ENCODE measurements at regions not wholly inside any gene's neighbourhood (a gene's known extent, or its start where the extent isn't known, plus 50 kb on each side); places are given as distances from the start of the nearest gene placed in this dataset.

GRCh38 chr7:33680682-33681081 is 224.7 kb upstream of the BMPER start:
- H3K4me1 Mint-ChIP-seq (ENCODE audit: unreplicated experiment), result no peaks in the 10 kb centered on the region
- H3K27me3 Mint-ChIP-seq (ENCODE audit: unreplicated experiment), result no peaks in the 10 kb centered on the region
- peaks cover 18% of the 10 kb centered on the region for H3K9me3 Mint-ChIP-seq (ENCODE audit: unreplicated experiment)
- TF ChIP-seq CTCF (IDR thresholded peaks at IDR 0.05), result no peak
- no peak overlapping the region for H3K4me3 Mint-ChIP-seq (ENCODE audit: unreplicated experiment)
- DNase-seq (ENCODE audit: extremely low spot score, unreplicated experiment), result no peak
- no peak overlapping the region for H3K27ac Mint-ChIP-seq (ENCODE audit: unreplicated experiment)
- H3K36me3 Mint-ChIP-seq (ENCODE audit: unreplicated experiment), result peaks cover 10% of the 10 kb centered on the region

- no peak for TF ChIP-seq CTCF (IDR thresholded peaks at IDR 0.05)
- Mint-ChIP-seq H3K4me1 (ENCODE audit: unreplicated experiment) (no peaks in the 10 kb centered on the region), H3K9me3 (ENCODE audit: unreplicated experiment) (peaks cover under 1% of the 10 kb centered on the region), H3K27me3 (ENCODE audit: unreplicated experiment) (no peaks in the 10 kb centered on the region), H3K4me3 (ENCODE audit: unreplicated experiment) (no peak overlapping the region), H3K27ac (ENCODE audit: unreplicated experiment) (no peak overlapping the region), H3K36me3 (ENCODE audit: unreplicated experiment) (no peaks in the 10 kb centered on the region)
- DNase-seq (ENCODE audit: extremely low spot score, unreplicated experiment), result no peak
These were observed 219.8 kb upstream of the BMPER start for GRCh38 chr7:33685503-33685902.

- H3K4me1 Mint-ChIP-seq (ENCODE audit: unreplicated experiment), result no peaks in the 10 kb centered on the region
- TF ChIP-seq CTCF (IDR thresholded peaks at IDR 0.05), result no peak
- no peak overlapping the region for H3K4me3 Mint-ChIP-seq (ENCODE audit: unreplicated experiment)
- no peak for DNase-seq (ENCODE audit: extremely low spot score, unreplicated experiment)
- no peaks in the 10 kb centered on the region for H3K27me3 Mint-ChIP-seq (ENCODE audit: unreplicated experiment)
- H3K9me3 Mint-ChIP-seq (ENCODE audit: unreplicated experiment), result peaks cover 4% of the 10 kb centered on the region
- H3K36me3 Mint-ChIP-seq (ENCODE audit: unreplicated experiment), result no peaks in the 10 kb centered on the region
- no peak overlapping the region for H3K27ac Mint-ChIP-seq (ENCODE audit: unreplicated experiment)
These were observed 219.2 kb upstream of the BMPER start for GRCh38 chr7:33685981-33686683.

- Mint-ChIP-seq H3K27ac (ENCODE audit: unreplicated experiment) (no peak overlapping the region), H3K27me3 (ENCODE audit: unreplicated experiment) (no peaks in the 10 kb centered on the region)
- no peak for DNase-seq (ENCODE audit: extremely low spot score, unreplicated experiment)
These were observed 217.7 kb upstream of the BMPER start for GRCh38 chr7:33687625-33688024.

GRCh38 chr7:33691180-33691579 is 214.2 kb upstream of the BMPER start:
- peaks cover 6% of the 10 kb centered on the region for H3K9me3 Mint-ChIP-seq (ENCODE audit: unreplicated experiment)
- no peak overlapping the region for H3K27ac Mint-ChIP-seq (ENCODE audit: unreplicated experiment)
- no peaks in the 10 kb centered on the region for H3K36me3 Mint-ChIP-seq (ENCODE audit: unreplicated experiment)

More at GRCh38 chr7:33687625-33688024, 217.7 kb upstream of the BMPER start:
- H3K9me3 Mint-ChIP-seq (ENCODE audit: unreplicated experiment), result peaks cover 6% of the 10 kb centered on the region
- no peak overlapping the region for H3K4me3 Mint-ChIP-seq (ENCODE audit: unreplicated experiment)
- no peak for TF ChIP-seq CTCF (IDR thresholded peaks at IDR 0.05)
- H3K4me1 Mint-ChIP-seq (ENCODE audit: unreplicated experiment), result no peaks in the 10 kb centered on the region
- no peaks in the 10 kb centered on the region for H3K36me3 Mint-ChIP-seq (ENCODE audit: unreplicated experiment)

More at GRCh38 chr7:33691180-33691579, 214.2 kb upstream of the BMPER start:
- DNase-seq (ENCODE audit: extremely low spot score, unreplicated experiment), result no peak
- TF ChIP-seq CTCF (IDR thresholded peaks at IDR 0.05), result no peak
- no peaks in the 10 kb centered on the region for H3K27me3 Mint-ChIP-seq (ENCODE audit: unreplicated experiment)
- H3K4me3 Mint-ChIP-seq (ENCODE audit: unreplicated experiment), result no peak overlapping the region
- peaks cover 3% of the 10 kb centered on the region for H3K4me1 Mint-ChIP-seq (ENCODE audit: unreplicated experiment)
